OCI-LY1 (cell line): ENCODE measurements at regions not wholly inside any gene's neighbourhood (a gene's known extent, or its start where the extent isn't known, plus 50 kb on each side); places are given as distances from the start of the nearest gene placed in this dataset.

Experiments
- H2AFZ ChIP-seq: fragments of 200-600 bp; sonication (generic), shearing (Covaris generic); 2 replicates; pipeline ENCODE4 v1.6.0; 2014; ENCODE audit warnings: antibody characterized with exemption, mild to moderate bottlenecking, low read length
- H3F3A ChIP-seq: fragments of 200-600 bp; sonication (generic), shearing (Covaris generic); 2 replicates; pipeline ENCODE4 v1.6.0; 2014; ENCODE audit warnings: mild to moderate bottlenecking, antibody characterized with exemption, low read length, moderate library complexity; ENCODE audit not compliant: insufficient read depth
- H3K27ac ChIP-seq: fragments of 200-600 bp; sonication (generic); 2 replicates; pipeline ENCODE4 v1.5.1; 2014; ENCODE audit warnings: low read length, mixed run types, mild to moderate bottlenecking, low read depth; ENCODE audit not compliant: poor library complexity, severe bottlenecking
- H3K27me3 ChIP-seq: fragments of 200-600 bp; sonication (generic); 2 replicates; pipeline ENCODE4 v1.6.0; 2014; ENCODE audit warnings: antibody characterized with exemption, mild to moderate bottlenecking, low read length, moderate library complexity; ENCODE audit not compliant: insufficient read depth
- H3K36me3 ChIP-seq: fragments of 200-600 bp; sonication (generic); 2 replicates; pipeline ENCODE4 v1.6.1; 2014; ENCODE audit warnings: mild to moderate bottlenecking, antibody characterized with exemption, low read length, moderate library complexity, mixed read lengths; ENCODE audit not compliant: insufficient read depth
- H3K4me1 ChIP-seq: fragments of 200-600 bp; sonication (generic); 2 replicates; pipeline ENCODE4 v1.5.1; 2014; ENCODE audit warnings: mild to moderate bottlenecking, low read length, moderate library complexity; ENCODE audit not compliant: insufficient read depth, severe bottlenecking
- H3K4me2 ChIP-seq: fragments of 200-600 bp; sonication (generic), shearing (Covaris generic); 2 replicates; pipeline ENCODE4 v1.6.1; 2014; ENCODE audit warnings: low read length
- H3K4me3 ChIP-seq: fragments of 200-600 bp; sonication (generic); 2 replicates; pipeline ENCODE4 v1.5.1; 2014; ENCODE audit warnings: low read length, low read depth, mild to moderate bottlenecking, mixed read lengths; ENCODE audit not compliant: poor library complexity, severe bottlenecking
- H3K79me2 ChIP-seq: fragments of 200-600 bp; shearing (Covaris generic); 2 replicates; pipeline ENCODE4 v1.6.1; 2016; ENCODE audit warnings: mixed run types, low read length, mixed read lengths; ENCODE audit not compliant: insufficient read depth
- H3K9ac ChIP-seq: fragments of 200-600 bp; sonication (generic), shearing (Covaris generic); 2 replicates; pipeline ENCODE4 v1.6.1; 2014; ENCODE audit warnings: mild to moderate bottlenecking, low read length, mixed read lengths
- H3K9me2 ChIP-seq: fragments of 200-600 bp; sonication (generic), shearing (Covaris generic); 2 replicates; pipeline ENCODE4 v1.6.1; 2014; ENCODE audit warnings: low read depth, mild to moderate bottlenecking, low read length, mixed read lengths
- H3K9me3 ChIP-seq: fragments of 200-600 bp; shearing (Covaris generic); 2 replicates; pipeline ENCODE4 v1.6.1; 2014; ENCODE audit warnings: low read length, mixed read lengths
- H4K20me1 ChIP-seq: fragments of 200-600 bp; sonication (generic), shearing (Covaris generic); 2 replicates; pipeline ENCODE4 v1.6.0; 2016; ENCODE audit warnings: mild to moderate bottlenecking, low read length; ENCODE audit not compliant: insufficient read depth
- EZH2 ChIP-seq: fragments of 200-600 bp; sonication (generic), shearing (Covaris generic); IDR thresholded peaks from 2 replicates; pipeline ENCODE4 v1.8.0; 2017; ENCODE audit warnings: borderline replicate concordance, mixed run types, mild to moderate bottlenecking, antibody characterized with exemption, low read length, moderate library complexity, mixed read lengths
- TF ChIP-seq, protein P1 (sequence below): fragments of 200-600 bp; sonication (generic), shearing (Covaris generic); IDR thresholded peaks from 2 replicates; pipeline ENCODE4 v1.5.1; 2017; ENCODE audit warnings: mild to moderate bottlenecking, antibody characterized with exemption, low read length, moderate library complexity, mixed read lengths

DNA sequence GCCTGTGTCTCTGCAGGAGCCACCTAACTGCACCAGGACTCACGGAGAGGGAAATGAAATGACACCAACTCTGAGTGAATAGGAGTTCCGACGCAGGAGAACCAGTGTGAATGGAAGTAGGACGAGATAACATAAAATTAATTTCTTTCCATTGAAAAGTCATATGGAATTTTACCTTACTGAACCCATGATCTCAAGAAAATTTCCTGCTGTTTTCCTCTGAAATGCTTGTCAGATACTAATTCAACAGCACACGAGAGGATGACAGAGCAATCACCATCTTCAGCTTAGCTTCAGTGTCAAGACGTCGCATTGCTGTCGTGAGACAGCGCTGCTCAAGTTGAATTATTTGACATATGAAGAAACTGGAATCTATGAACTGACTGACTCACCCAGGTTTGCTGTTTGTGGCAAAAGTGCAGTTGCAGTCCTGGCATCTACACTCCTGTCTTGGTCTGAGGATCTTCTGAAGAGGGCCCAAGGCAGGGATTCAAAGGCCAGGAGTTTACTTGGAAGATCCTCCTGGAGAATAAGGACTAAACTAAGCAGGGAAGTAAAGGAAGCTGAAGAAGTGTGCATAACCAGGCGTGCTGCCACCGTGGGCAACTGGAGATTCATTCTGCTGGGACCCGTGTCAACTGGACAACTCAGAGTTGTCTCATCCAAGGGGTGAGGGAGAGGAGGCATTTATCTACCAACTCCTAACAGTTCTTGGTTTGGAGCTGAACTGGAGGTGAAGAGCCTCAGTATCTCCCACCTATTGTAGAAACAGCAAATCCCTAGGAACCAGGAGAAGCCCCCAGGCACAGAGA lies 214.4 kb upstream of the IRS2 start:
- peaks cover 4% of the 10 kb centered on the region; the same call in 1 of the 2 replicates for H3K27me3 ChIP-seq
- H2AFZ ChIP-seq = no peak overlapping the region
- H3K79me2 ChIP-seq = no peaks in the 10 kb centered on the region
- H3K4me3 ChIP-seq = no peak overlapping the region
- no peak overlapping the region for H3K4me2 ChIP-seq
- H3K9ac ChIP-seq = no peak overlapping the region
- no peaks in the 10 kb centered on the region for H3K4me1 ChIP-seq
- no peak overlapping the region for H3K27ac ChIP-seq
- H3K36me3 ChIP-seq = no peaks in the 10 kb centered on the region
- no peaks in the 10 kb centered on the region for H3K9me3 ChIP-seq
- no peaks in the 10 kb centered on the region for H3F3A ChIP-seq
- H3K9me2 ChIP-seq = no peaks in the 10 kb centered on the region
- H4K20me1 ChIP-seq = no peaks in the 10 kb centered on the region
- TF ChIP-seq, protein P1, sequence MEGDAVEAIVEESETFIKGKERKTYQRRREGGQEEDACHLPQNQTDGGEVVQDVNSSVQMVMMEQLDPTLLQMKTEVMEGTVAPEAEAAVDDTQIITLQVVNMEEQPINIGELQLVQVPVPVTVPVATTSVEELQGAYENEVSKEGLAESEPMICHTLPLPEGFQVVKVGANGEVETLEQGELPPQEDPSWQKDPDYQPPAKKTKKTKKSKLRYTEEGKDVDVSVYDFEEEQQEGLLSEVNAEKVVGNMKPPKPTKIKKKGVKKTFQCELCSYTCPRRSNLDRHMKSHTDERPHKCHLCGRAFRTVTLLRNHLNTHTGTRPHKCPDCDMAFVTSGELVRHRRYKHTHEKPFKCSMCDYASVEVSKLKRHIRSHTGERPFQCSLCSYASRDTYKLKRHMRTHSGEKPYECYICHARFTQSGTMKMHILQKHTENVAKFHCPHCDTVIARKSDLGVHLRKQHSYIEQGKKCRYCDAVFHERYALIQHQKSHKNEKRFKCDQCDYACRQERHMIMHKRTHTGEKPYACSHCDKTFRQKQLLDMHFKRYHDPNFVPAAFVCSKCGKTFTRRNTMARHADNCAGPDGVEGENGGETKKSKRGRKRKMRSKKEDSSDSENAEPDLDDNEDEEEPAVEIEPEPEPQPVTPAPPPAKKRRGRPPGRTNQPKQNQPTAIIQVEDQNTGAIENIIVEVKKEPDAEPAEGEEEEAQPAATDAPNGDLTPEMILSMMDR = no peak
- TF ChIP-seq EZH2 = no peak

DNA sequence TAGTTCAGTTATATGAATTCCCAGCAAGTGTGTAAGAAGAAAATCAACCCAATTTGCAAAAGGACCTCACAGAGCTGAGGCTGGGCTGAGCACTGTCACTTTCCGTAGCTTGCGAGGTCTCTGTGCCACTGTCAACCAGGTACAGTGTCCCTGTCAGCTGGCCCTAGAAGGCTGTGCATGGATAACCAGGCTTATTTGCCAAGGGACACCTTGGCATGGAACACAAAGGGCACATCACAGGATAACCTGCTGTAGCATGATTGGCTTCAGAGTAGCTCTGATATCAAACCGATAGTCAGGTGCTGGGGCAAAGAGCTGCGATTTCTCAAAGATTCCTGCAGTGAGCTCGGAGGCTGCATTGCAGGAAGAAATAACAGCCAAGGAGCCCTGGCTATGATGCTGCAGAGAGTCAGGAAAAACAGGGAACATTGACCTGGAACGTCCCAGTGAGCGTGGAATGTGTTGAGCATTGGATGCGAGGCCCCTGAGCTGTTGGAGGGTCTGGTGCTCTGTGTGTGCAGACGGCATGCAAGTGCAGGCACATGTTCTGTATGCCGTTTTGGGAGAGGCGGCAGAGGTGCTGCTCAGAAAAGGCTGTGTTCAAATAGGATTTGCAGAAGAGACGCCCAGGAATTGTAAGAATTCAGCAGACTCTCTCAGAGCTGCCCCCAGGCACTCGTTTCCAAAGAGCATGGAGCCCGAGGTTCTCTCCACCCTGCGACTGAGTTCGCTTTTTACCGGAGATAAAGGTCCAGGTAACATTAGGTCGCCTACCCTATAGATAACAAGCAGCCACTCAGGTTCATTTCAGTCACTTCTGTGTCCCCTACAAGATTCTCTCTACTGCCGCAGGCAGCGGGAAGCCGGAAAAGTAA lies 213.5 kb upstream of the IRS2 start:
- Histone ChIP-seq H3K4me3 (no peak overlapping the region), H3F3A (no peaks in the 10 kb centered on the region), H3K36me3 (no peaks in the 10 kb centered on the region), H3K4me2 (no peak overlapping the region), H3K4me1 (no peaks in the 10 kb centered on the region), H4K20me1 (no peaks in the 10 kb centered on the region), H3K79me2 (no peaks in the 10 kb centered on the region), H3K27ac (no peak overlapping the region), H3K27me3 (peaks cover 4% of the 10 kb centered on the region; the same call in 1 of the 2 replicates), H3K9ac (no peak overlapping the region), H2AFZ (no peak overlapping the region), H3K9me3 (no peaks in the 10 kb centered on the region), H3K9me2 (no peaks in the 10 kb centered on the region)
- no peak for TF ChIP-seq EZH2
- TF ChIP-seq, protein P1 = no peak

DNA sequence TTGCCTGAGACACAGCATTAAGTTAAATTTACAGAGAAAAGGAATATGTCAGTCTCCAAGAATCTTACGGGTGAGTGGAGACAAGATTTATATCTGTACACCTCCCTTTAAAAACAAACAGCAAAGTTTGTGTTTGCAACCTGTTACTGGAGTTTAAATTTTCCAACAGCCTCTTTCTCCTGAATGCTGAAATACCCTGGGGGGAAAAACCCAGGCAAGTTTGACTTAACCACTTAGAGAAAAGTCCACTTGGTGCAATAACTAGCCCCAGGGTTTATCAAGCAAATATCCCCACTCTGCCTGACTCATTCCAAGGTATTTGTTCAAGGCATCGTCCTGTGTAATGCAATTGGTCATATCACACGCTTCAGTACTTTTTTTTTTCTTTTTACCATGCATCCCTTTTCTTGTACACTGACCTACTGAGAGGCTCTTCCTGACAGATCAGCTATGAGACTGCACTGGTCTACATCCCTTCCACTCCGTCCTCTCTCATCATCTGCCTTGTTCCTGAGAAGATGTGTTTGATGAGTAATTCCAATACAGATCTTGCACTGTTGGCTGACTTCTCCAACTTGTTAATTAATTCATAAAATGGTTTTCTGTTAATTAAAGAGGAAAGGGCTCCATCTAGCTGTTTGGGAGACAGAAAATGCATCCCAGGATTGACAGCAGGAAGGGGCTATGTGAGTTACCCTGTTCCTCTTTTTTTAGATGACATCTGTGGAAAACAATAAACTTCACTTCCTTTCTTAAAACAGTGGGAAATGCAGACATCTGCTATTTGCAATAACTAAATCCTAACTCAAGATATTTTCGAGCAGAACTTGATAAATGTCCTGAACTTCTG lies 212.5 kb upstream of the IRS2 start:
- no peak overlapping the region for H3K4me2 ChIP-seq
- no peak overlapping the region for H3K9ac ChIP-seq
- H3F3A ChIP-seq = no peaks in the 10 kb centered on the region
- H2AFZ ChIP-seq = no peak overlapping the region
- peaks cover 4% of the 10 kb centered on the region; the same call in 1 of the 2 replicates for H3K27me3 ChIP-seq
- no peaks in the 10 kb centered on the region for H3K4me1 ChIP-seq
- no peak overlapping the region for H3K4me3 ChIP-seq
- no peak for TF ChIP-seq EZH2
- TF ChIP-seq, protein P1 = no peak
- H4K20me1 ChIP-seq = no peaks in the 10 kb centered on the region
- no peak overlapping the region for H3K27ac ChIP-seq
- no peaks in the 10 kb centered on the region for H3K36me3 ChIP-seq
- no peaks in the 10 kb centered on the region for H3K9me3 ChIP-seq
- H3K9me2 ChIP-seq = no peaks in the 10 kb centered on the region
- no peaks in the 10 kb centered on the region for H3K79me2 ChIP-seq
